GM12864 (cell line): ENCODE measurements at regions not wholly inside any gene's neighbourhood (a gene's known extent, or its start where the extent isn't known, plus 50 kb on each side); places are given as distances from the start of the nearest gene placed in this dataset.

Source experiments
- DNase-seq: peaks from one replicate; pipeline ENCODE4 v3.0.0-alpha.2; 2011; ENCODE audit warnings: low read depth
- H3K4me3 ChIP-seq: 2 replicates; pipeline ENCODE4 v1.5.1; 2011; ENCODE audit warnings: mild to moderate bottlenecking, low read depth, low read length, control low read depth
- CTCF ChIP-seq: IDR thresholded peaks from 2 replicates; pipeline ENCODE4 v1.5.1; 2011; ENCODE audit warnings: low read depth, mild to moderate bottlenecking, moderate library complexity, low read length, control low read depth, inconsistent platforms; ENCODE audit errors: missing control alignments

DNA sequence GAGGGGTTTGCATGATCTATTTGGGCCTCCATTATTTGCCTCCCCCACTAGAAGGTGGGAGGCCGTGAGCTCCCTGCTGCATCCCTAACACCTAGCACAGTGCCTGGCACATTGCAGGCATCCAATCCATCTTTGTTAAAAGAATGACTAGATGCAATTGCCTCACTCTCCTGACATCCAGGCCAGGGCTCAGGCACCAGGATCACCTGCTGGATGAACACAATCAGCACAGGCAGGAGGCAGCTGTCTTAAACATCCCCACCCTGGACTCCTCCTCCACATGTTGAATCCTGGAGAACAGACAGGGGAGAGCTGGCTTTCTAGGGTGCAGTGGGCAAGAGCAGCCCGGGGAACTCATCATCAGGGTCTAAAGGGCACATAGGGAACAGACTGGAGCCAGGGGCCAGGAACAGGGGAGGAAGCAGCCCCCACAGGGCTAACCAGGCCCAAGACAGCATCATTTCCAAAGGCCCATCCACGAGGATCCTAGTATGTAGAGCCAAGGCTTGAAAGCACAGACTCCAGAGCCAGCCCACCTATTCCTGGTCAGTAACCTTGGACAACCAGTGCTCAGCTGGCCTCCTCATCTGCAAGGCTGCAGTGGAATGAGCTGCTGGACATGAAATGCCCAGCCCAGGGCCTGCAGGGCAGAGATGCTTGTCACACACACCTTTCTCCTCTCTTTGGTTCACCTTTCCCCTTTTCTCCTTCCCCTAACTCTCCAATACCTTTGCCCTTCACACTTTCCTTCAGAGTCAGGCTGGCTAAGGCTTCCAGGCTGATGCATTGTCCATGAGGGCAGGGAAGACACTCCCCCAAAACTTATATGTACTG is 254.4 kb upstream of the TLE3 start:
- H3K4me3 ChIP-seq, result no peak overlapping the region
- no peak for DNase-seq
- no peak for TF ChIP-seq CTCF

DNA sequence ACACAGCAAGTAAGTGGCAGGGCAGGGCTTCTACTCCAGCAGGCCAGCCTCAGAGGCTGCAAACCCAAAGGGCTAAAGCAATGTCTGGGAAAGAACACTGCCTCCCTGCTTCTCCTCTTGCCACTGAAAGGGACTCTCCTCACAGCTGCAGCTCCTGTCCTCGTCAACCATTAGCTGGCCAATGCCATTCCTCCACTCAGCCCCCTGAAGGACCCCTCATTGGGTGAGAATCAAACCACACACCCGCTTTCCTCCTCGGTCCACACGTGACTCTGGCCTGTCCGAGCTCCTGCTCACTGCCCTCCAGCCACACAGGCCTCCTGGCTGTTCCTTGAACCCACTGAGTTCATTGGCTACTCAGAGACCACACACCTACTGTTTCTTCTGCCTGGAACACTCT is 253.7 kb upstream of the TLE3 start:
- TF ChIP-seq CTCF, result no peak
- no peak overlapping the region for H3K4me3 ChIP-seq
- DNase-seq, result no peak

GRCh38 chr15:70348581-70349344 is 251.0 kb upstream of the TLE3 start:
- TF ChIP-seq CTCF, result no peak
- no peak overlapping the region for H3K4me3 ChIP-seq
- DNase-seq, result no peak

DNA sequence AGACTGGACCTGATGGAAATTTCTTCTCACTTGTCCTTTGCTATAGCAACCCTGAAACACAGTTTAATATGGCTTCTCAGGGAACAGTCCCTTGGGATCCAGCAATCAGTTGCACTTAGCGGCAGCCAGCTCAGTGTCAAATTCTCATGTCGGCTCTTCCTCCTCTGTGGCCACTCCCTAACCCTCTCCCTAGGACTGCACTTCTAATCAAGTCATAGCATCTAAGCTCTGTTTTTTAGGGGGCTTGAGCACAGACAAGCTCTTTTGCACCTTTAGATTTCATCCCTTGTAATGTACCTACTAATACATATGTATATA is 250.5 kb upstream of the TLE3 start:
- no peak overlapping the region for H3K4me3 ChIP-seq
- no peak for DNase-seq
- TF ChIP-seq CTCF, result no peak

- TF ChIP-seq CTCF, result no peak
- no peak overlapping the region for H3K4me3 ChIP-seq
- no peak for DNase-seq
Measured at GRCh38 chr15:70347321-70348225, 249.9 kb upstream of the TLE3 start.

GRCh38 chr15:70345251-70346019 is 247.7 kb upstream of the TLE3 start:
- H3K4me3 ChIP-seq, result no peak overlapping the region
- DNase-seq, result no peak
- no peak for TF ChIP-seq CTCF
